GM12864 (cell line): ENCODE measurements at regions not wholly inside any gene's neighbourhood (a gene's known extent, or its start where the extent isn't known, plus 50 kb on each side); places are given as distances from the start of the nearest gene placed in this dataset.
A peak's percentile ranks its signal among the peaks of the same experiment; 100 is the strongest.

Source experiments
- DNase-seq: peaks from one replicate; pipeline ENCODE4 v3.0.0-alpha.2; 2011; ENCODE audit warnings: low read depth
- H3K4me3 ChIP-seq: 2 replicates; pipeline ENCODE4 v1.5.1; 2011; ENCODE audit warnings: mild to moderate bottlenecking, low read depth, low read length, control low read depth
- CTCF ChIP-seq: IDR thresholded peaks from 2 replicates; pipeline ENCODE4 v1.5.1; 2011; ENCODE audit warnings: low read depth, mild to moderate bottlenecking, moderate library complexity, low read length, control low read depth, inconsistent platforms; ENCODE audit errors: missing control alignments

DNA sequence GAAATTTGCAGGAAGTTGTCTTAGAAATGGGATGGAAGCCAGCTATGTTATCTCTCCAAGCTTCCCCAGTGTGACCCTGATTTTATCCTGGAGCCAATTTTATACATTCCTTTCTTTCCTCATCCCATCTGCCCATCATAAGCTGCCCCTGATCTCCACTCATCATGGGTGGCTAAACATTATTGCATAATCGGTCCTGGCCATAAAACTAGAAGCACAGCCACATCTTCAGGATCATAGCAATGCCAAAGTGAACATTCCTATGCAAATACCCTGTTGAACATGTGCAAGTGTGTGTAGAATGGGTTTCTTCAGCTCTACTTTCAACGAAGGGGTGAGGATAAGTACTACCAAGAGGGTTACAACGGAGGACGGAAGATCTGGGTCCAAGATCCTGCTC is 50.6 kb upstream of the COG2 start:
- TF ChIP-seq CTCF = no peak
- no peak overlapping the region for H3K4me3 ChIP-seq
- no peak for DNase-seq

- no peak for TF ChIP-seq CTCF
- H3K4me3 ChIP-seq = no peak overlapping the region
- DNase-seq = no peak
Observed at GRCh38 chr1:230589951-230590350, 52.3 kb upstream of the COG2 start.

DNA sequence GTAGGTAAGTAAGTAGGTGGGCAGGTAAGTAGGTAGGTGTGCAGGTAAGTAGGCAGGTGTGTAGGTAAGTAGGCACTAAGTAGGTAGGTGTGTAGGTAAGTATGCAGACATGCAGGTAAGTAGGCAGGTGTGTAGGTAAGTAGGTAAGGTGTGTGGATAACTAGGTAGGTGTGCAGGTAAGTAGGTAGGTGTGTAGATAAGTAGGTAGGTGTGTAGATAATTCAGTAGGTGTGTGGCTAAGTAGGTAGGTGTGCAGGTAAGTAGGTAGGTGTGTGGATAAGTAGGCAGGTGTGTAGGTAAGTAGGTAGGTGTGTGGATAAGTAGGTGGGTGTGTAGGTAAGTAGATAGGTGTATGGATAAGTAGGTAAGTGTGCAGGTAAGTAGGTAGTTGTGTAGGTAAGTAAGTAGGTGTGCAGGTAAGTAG is 53.9 kb upstream of the COG2 start:
- no peak for DNase-seq
- TF ChIP-seq CTCF = no peak
- H3K4me3 ChIP-seq = no peak overlapping the region

GRCh38 chr1:230587061-230587460 is 55.2 kb upstream of the COG2 start:
- DNase-seq = no peak
- no peak overlapping the region for H3K4me3 ChIP-seq
- TF ChIP-seq CTCF = no peak

DNA sequence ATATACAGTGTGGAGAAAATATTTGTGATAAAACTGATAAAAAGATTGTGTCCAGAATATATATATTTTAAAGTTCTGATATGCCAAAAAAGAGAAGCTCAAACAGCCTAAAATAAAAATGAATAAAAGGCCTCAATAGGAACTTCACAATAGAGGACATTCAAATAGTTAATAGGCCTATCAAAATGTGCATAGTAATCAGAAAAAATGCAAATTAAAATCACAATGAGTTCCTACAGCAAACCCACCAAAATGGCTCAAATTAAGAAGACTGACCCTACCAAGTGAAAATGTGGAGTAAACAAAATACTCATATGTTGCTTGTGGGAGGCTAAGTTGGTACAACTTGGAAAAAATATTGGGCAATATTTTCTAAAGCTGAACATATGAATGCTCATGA is 57.6 kb upstream of the COG2 start:
- DNase-seq = no peak

DNA sequence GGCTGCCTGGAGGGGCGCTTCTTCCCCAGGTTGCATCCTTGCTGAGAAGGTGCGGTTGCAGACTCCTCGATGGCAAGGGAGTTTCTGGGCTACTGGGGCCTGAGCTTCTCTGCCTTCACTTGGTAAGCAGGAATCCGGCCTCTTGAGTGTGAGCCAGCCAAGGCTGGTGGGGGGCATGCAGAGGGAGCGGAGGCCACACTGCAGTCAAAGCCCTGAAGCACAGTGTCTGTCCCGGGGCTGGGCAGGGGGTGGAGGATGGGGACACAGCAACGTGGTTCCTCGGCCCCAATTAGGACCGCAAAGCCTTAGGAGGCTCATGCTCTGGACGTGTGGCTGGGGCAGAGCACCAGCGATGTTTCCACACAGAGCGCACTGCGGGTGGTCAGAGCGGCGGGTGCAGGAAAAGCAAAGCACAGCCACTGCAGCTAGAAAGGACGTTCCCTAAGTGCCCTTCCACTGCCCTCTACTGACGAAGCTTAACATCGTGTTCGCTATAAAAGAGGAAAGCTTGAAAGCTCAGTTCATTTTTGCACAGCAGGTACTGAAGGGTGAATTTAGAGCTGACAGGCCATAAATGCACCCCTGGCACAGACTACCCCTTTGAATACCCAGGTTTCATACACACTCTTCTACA is 60.7 kb upstream of the COG2 start:
- DNase-seq = no peak
- peak; percentile 19 for TF ChIP-seq CTCF
- H3K4me3 ChIP-seq = no peak overlapping the region

More for the DNA sequence above, 57.6 kb upstream of the COG2 start:
- TF ChIP-seq CTCF = no peak
- no peak overlapping the region for H3K4me3 ChIP-seq

DNA sequence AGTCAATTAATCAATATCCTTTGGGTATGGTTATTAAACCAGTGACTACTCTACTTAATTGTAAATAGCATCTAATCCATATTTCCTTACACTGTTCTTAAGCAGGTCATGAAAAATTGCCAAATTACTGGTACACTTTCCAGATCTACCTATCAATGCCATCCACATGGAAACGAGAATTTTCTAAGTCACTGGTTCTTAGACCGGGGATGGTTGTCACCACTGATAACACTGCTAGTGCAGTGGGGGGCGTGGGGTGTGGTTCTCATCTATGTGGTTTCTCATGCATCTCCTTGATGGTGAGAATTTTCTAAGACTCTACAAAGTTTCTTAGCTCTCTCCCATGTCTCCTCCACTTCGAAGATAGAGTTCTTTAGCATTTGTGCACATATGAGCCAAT is 63.7 kb upstream of the COG2 start:
- no peak for TF ChIP-seq CTCF
- no peak for DNase-seq
- H3K4me3 ChIP-seq = no peak overlapping the region
